ENCODE measurements at regions not wholly inside any gene's neighbourhood (a gene's known extent, or its start where the extent isn't known, plus 50 kb on each side); places are given as distances from the start of the nearest gene placed in this dataset.
A peak's percentile ranks its signal among the peaks of the same experiment; 100 is the strongest.
"Not testable (repeated sequence)": the region's sequence is repeated elsewhere in the genome, so short reads cannot be mapped to it uniquely, and the experiment has no call there.

- no peak for DNase-seq
These were observed 108.5 kb upstream of the ALX4 start for GRCh38 chr11:44418456-44418830.

- DNase-seq = no peak
These were observed 111.2 kb upstream of the ALX4 start for GRCh38 chr11:44421090-44421675.

- DNase-seq = no peak
These were observed 113.3 kb upstream of the ALX4 start for GRCh38 chr11:44423289-44423688.

GRCh38 chr11:44424841-44425240, 114.9 kb upstream of the ALX4 start:
- no peak for DNase-seq

GRCh38 chr11:44426119-44426518, 116.2 kb upstream of the ALX4 start:
- no peak for DNase-seq

- DNase-seq = no peak
These were observed 117.0 kb upstream of the ALX4 start for GRCh38 chr11:44426958-44427357.

- peak; percentile 16 for DNase-seq
These were observed 117.5 kb upstream of the ALX4 start for GRCh38 chr11:44427432-44427831.

GRCh38 chr11:44430140-44430539, 120.2 kb upstream of the ALX4 start:
- DNase-seq = no peak

GRCh38 chr11:44434191-44434590, 124.3 kb upstream of the ALX4 start:
- DNase-seq = no peak

GRCh38 chr11:44437122-44437521, 127.2 kb upstream of the ALX4 start:
- DNase-seq = no peak

- DNase-seq = not testable (repeated sequence)
These were observed 122.4 kb upstream of the CD82 start for GRCh38 chr11:44442893-44443673.

GRCh38 chr11:44443836-44444769, 121.4 kb upstream of the CD82 start:
- no peak for DNase-seq

- no peak for DNase-seq
These were observed 120.6 kb upstream of the CD82 start for GRCh38 chr11:44444770-44445321.

- no peak for DNase-seq
These were observed 119.7 kb upstream of the CD82 start for GRCh38 chr11:44445500-44446365.

GRCh38 chr11:44446366-44446762, 119.1 kb upstream of the CD82 start:
- DNase-seq = no peak

- DNase-seq = no peak
These were observed 118.3 kb upstream of the CD82 start for GRCh38 chr11:44446996-44447771.

- no peak for DNase-seq
These were observed 115.0 kb upstream of the CD82 start for GRCh38 chr11:44450295-44450932.

- DNase-seq = no peak
These were observed 113.8 kb upstream of the CD82 start for GRCh38 chr11:44451706-44452105.

- no peak for DNase-seq
These were observed 112.5 kb upstream of the CD82 start for GRCh38 chr11:44452827-44453572.

GRCh38 chr11:44453871-44454270, 111.6 kb upstream of the CD82 start:
- DNase-seq = no peak
